Activated naive CD8-positive, alpha-beta T cell treated with anti-CD3 and anti-CD28 coated beads, Interleukin-2, amount 50 U/mL, for 24 hours (primary cell): ENCODE measurements at regions not wholly inside any gene's neighbourhood (a gene's known extent, or its start where the extent isn't known, plus 50 kb on each side); places are given as distances from the start of the nearest gene placed in this dataset.

Experiments
- ATAC-seq: fragments of 150-1000 bp; cut with Tn5 transposase; one replicate; pipeline ENCODE4 v1.10.0; 2021
- DNase-seq: peaks from one replicate; pipeline ENCODE4 v3.0.0; 2021
- H3K27ac Mint-ChIP-seq: one replicate; pipeline ENCODE4 v1.8.0; 2021; ENCODE audit warnings: mild to moderate bottlenecking, mixed read lengths
- H3K27me3 Mint-ChIP-seq: one replicate; pipeline ENCODE4 v1.8.0; 2021; ENCODE audit warnings: mixed read lengths
- H3K36me3 Mint-ChIP-seq: one replicate; pipeline ENCODE4 v1.8.0; 2021; ENCODE audit warnings: low read depth, mixed read lengths
- H3K4me1 Mint-ChIP-seq: one replicate; pipeline ENCODE4 v1.8.0; 2021; ENCODE audit warnings: mixed read lengths
- H3K4me3 Mint-ChIP-seq: one replicate; pipeline ENCODE4 v1.8.0; 2021; ENCODE audit warnings: mild to moderate bottlenecking, moderate library complexity, mixed read lengths
- H3K9me3 Mint-ChIP-seq: one replicate; pipeline ENCODE4 v1.8.0; 2021; ENCODE audit warnings: mixed read lengths

GRCh38 chr1:55592122-55592521 is 377.0 kb upstream of the USP24 start:
- H3K27ac Mint-ChIP-seq = no peak overlapping the region
- no peaks in the 10 kb centered on the region for H3K36me3 Mint-ChIP-seq
- H3K9me3 Mint-ChIP-seq = no peaks in the 10 kb centered on the region
- no peak overlapping the region for H3K4me3 Mint-ChIP-seq
- H3K4me1 Mint-ChIP-seq = no peaks in the 10 kb centered on the region
- DNase-seq (no peak), ATAC-seq (no peak)
- peaks cover 8% of the 10 kb centered on the region for H3K27me3 Mint-ChIP-seq

GRCh38 chr1:55589671-55590297 is 374.6 kb upstream of the USP24 start:
- no peak overlapping the region for H3K4me3 Mint-ChIP-seq
- DNase-seq (no peak), ATAC-seq (no peak)
- H3K27me3 Mint-ChIP-seq = peaks cover 9% of the 10 kb centered on the region
- no peak overlapping the region for H3K27ac Mint-ChIP-seq
- no peaks in the 10 kb centered on the region for H3K9me3 Mint-ChIP-seq
- no peaks in the 10 kb centered on the region for H3K4me1 Mint-ChIP-seq
- no peaks in the 10 kb centered on the region for H3K36me3 Mint-ChIP-seq

DNA sequence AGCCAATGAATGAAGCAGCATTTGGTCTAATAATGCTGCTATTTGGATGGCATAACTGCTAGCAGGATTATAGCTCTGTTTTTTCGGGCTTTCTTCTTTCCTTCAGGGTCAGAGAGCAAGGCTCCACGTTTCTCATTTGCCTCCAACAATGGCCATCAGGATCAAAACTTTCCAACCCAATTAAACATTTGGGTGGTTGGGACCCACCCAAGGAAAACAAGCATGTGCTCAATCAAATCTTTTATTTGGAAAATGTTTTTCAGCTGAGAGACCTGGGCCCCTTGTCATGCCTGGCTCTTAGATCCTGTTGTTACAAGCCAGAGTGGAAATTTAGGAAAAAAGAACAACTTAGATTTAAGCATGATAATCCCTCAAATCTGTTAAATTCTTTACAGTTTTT is 373.1 kb upstream of the USP24 start:
- Mint-ChIP-seq H3K27me3 (peaks cover 12% of the 10 kb centered on the region), H3K4me1 (no peaks in the 10 kb centered on the region), H3K9me3 (no peaks in the 10 kb centered on the region), H3K27ac (no peak overlapping the region), H3K4me3 (no peak overlapping the region), H3K36me3 (no peaks in the 10 kb centered on the region)
- DNase-seq = no peak
- no peak for ATAC-seq

GRCh38 chr1:55586771-55587170 is 371.6 kb upstream of the USP24 start:
- Mint-ChIP-seq H3K27me3 (peaks cover 12% of the 10 kb centered on the region), H3K4me1 (no peaks in the 10 kb centered on the region), H3K9me3 (no peaks in the 10 kb centered on the region), H3K36me3 (no peaks in the 10 kb centered on the region), H3K27ac (no peak overlapping the region), H3K4me3 (no peak overlapping the region)
- ATAC-seq (no peak), DNase-seq (no peak)

DNA sequence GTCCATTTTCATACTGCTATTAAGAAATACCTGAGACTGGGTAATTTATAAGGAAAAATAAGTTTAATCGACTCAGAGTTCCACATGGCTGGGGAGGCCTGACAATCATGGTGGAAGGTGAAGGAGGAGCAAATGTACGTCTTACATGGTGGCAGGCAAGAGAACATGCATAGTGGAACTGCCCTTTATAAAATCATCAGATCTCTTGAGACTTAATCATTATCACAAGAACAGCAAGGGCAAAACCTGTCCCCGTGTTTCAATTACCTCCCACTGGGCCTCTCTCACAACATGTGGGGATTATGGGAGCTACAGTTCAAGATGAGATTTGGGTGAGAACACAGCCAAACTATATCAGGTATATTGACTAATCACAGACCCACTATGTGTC is 370.2 kb upstream of the USP24 start:
- no peak for DNase-seq
- Mint-ChIP-seq H3K27me3 (peaks cover 12% of the 10 kb centered on the region), H3K9me3 (no peaks in the 10 kb centered on the region), H3K27ac (no peak overlapping the region), H3K4me1 (no peaks in the 10 kb centered on the region), H3K4me3 (no peak overlapping the region), H3K36me3 (no peaks in the 10 kb centered on the region)
- no peak for ATAC-seq

GRCh38 chr1:55584526-55585401 is 369.6 kb upstream of the USP24 start:
- Mint-ChIP-seq H3K9me3 (no peaks in the 10 kb centered on the region), H3K36me3 (no peaks in the 10 kb centered on the region), H3K4me1 (no peaks in the 10 kb centered on the region), H3K4me3 (no peak overlapping the region), H3K27ac (no peak overlapping the region), H3K27me3 (peaks cover 12% of the 10 kb centered on the region)
- ATAC-seq = no peak
- DNase-seq = no peak

GRCh38 chr1:55582084-55582483 is 366.9 kb upstream of the USP24 start:
- Mint-ChIP-seq H3K9me3 (no peaks in the 10 kb centered on the region), H3K4me3 (no peak overlapping the region), H3K36me3 (no peaks in the 10 kb centered on the region), H3K4me1 (no peaks in the 10 kb centered on the region), H3K27me3 (peaks cover 10% of the 10 kb centered on the region), H3K27ac (no peak overlapping the region)
- no peak for DNase-seq
- ATAC-seq = no peak

DNA sequence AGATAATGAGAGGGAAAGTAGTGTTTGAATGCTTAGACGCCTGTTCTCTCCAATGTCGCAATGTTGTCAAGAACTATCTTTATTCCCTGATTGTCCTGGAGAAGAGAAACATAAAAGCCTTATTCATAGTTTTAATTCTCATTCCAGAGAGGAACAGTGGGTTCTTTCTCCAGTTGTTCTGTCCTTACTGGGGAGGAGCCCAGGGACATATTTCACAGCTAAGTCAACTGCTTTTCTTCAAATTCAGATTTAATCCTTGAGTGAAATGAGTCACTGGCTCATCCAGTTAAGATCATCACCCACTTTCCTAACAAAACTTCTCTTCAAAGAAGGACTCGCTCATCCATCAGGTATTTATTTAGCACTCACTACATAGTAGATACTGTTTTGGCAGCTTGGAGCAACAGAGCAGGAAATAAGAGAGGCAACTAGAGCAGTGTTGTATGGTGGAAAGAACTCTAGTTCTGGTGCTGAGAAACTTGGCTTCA is 365.7 kb upstream of the USP24 start:
- no peak for ATAC-seq

GRCh38 chr1:55579332-55580001 is 364.3 kb upstream of the USP24 start:
- no peak overlapping the region for H3K4me3 Mint-ChIP-seq
- ATAC-seq (no peak), DNase-seq (no peak)
- H3K9me3 Mint-ChIP-seq = no peaks in the 10 kb centered on the region
- H3K27ac Mint-ChIP-seq = no peak overlapping the region
- peaks cover 6% of the 10 kb centered on the region for H3K27me3 Mint-ChIP-seq
- H3K36me3 Mint-ChIP-seq = no peaks in the 10 kb centered on the region
- no peaks in the 10 kb centered on the region for H3K4me1 Mint-ChIP-seq

More for the DNA sequence above, 365.7 kb upstream of the USP24 start:
- Mint-ChIP-seq H3K27me3 (peaks cover 10% of the 10 kb centered on the region), H3K4me1 (no peaks in the 10 kb centered on the region), H3K36me3 (no peaks in the 10 kb centered on the region), H3K9me3 (no peaks in the 10 kb centered on the region), H3K4me3 (no peak overlapping the region), H3K27ac (no peak overlapping the region)
- DNase-seq = no peak

- DNase-seq (no peak), ATAC-seq (no peak)
- Mint-ChIP-seq H3K9me3 (no peaks in the 10 kb centered on the region), H3K27ac (no peak overlapping the region), H3K36me3 (no peaks in the 10 kb centered on the region), H3K4me1 (no peaks in the 10 kb centered on the region), H3K4me3 (no peak overlapping the region), H3K27me3 (peaks cover 3% of the 10 kb centered on the region)
Measured at GRCh38 chr1:55578646-55579045, 363.5 kb upstream of the USP24 start.

GRCh38 chr1:55575571-55576279 is 360.6 kb upstream of the USP24 start:
- no peak overlapping the region for H3K27ac Mint-ChIP-seq
- H3K4me3 Mint-ChIP-seq = no peak overlapping the region

GRCh38 chr1:55574691-55575225 is 359.6 kb upstream of the USP24 start:
- H3K4me1 Mint-ChIP-seq = no peaks in the 10 kb centered on the region
- no peak overlapping the region for H3K27ac Mint-ChIP-seq
- peaks cover 4% of the 10 kb centered on the region for H3K27me3 Mint-ChIP-seq

More at GRCh38 chr1:55575571-55576279, 360.6 kb upstream of the USP24 start:
- Mint-ChIP-seq H3K36me3 (no peaks in the 10 kb centered on the region), H3K27me3 (peaks cover 3% of the 10 kb centered on the region), H3K9me3 (no peaks in the 10 kb centered on the region), H3K4me1 (no peaks in the 10 kb centered on the region)
- no peak for ATAC-seq
- no peak for DNase-seq

GRCh38 chr1:55572878-55573734 is 357.9 kb upstream of the USP24 start:
- no peaks in the 10 kb centered on the region for H3K36me3 Mint-ChIP-seq
- H3K27ac Mint-ChIP-seq = no peak overlapping the region
- DNase-seq (no peak), ATAC-seq (no peak)
- no peaks in the 10 kb centered on the region for H3K9me3 Mint-ChIP-seq
- peaks cover 9% of the 10 kb centered on the region for H3K27me3 Mint-ChIP-seq
- H3K4me1 Mint-ChIP-seq = no peaks in the 10 kb centered on the region
- no peak overlapping the region for H3K4me3 Mint-ChIP-seq

More at GRCh38 chr1:55574691-55575225, 359.6 kb upstream of the USP24 start:
- no peaks in the 10 kb centered on the region for H3K9me3 Mint-ChIP-seq
- ATAC-seq (no peak), DNase-seq (no peak)
- H3K36me3 Mint-ChIP-seq = no peaks in the 10 kb centered on the region
- H3K4me3 Mint-ChIP-seq = no peak overlapping the region
